Activated CD4-positive, alpha-beta memory T cell treated with anti-CD3 and anti-CD28 coated beads for 36 hours (primary cell): ENCODE measurements at regions not wholly inside any gene's neighbourhood (a gene's known extent, or its start where the extent isn't known, plus 50 kb on each side); places are given as distances from the start of the nearest gene placed in this dataset.
A peak's percentile ranks its signal among the peaks of the same experiment; 100 is the strongest.
"Not testable (repeated sequence)": the region's sequence is repeated elsewhere in the genome, so short reads cannot be mapped to it uniquely, and the experiment has no call there.

Experiments
- CTCF ChIA-PET: fragments of 350-600 bp; sonication (Branson Sonifier 250); formaldehyde crosslinking; loops from one replicate; lab custom pipeline; 2021; ENCODE audit warnings: antibody characterized with exemption, inconsistent platforms; lab: Charles Lee
- POLR2A ChIA-PET: fragments of 350-600 bp; sonication (Branson Sonifier 250); formaldehyde crosslinking; loops from one replicate; lab custom pipeline; 2021; ENCODE audit warnings: antibody characterized with exemption; lab: Charles Lee
- DNase-seq: peaks from one replicate; pipeline ENCODE4 v3.0.0-alpha.2; 2020
- H3K27ac Mint-ChIP-seq: one replicate; pipeline ENCODE4 v1.8.0; 2021; ENCODE audit warnings: mixed read lengths
- H3K27me3 Mint-ChIP-seq: one replicate; pipeline ENCODE4 v1.8.0; 2021; ENCODE audit warnings: mixed read lengths
- H3K36me3 Mint-ChIP-seq: one replicate; pipeline ENCODE4 v1.8.0; 2021; ENCODE audit warnings: mixed read lengths
- H3K4me1 Mint-ChIP-seq: one replicate; pipeline ENCODE4 v1.8.0; 2021; ENCODE audit warnings: low read depth, mixed read lengths
- H3K4me3 Mint-ChIP-seq: one replicate; pipeline ENCODE4 v1.8.0; 2021; ENCODE audit warnings: mild to moderate bottlenecking, mixed read lengths
- H3K9me3 Mint-ChIP-seq: one replicate; pipeline ENCODE4 v1.8.0; 2021; ENCODE audit warnings: mixed read lengths
- intact Hi-C: fragments of 100-400 bp; cut with micrococcal nuclease; formaldehyde crosslinking; loops from one replicate; pipeline ENCODE4 v1.15.1; 2023

GRCh38 chr5:176066262-176066945 is 98.3 kb upstream of the THOC3 start:
- H3K27ac Mint-ChIP-seq, H3K4me3 Mint-ChIP-seq, POLR2A ChIA-PET, H3K27me3 Mint-ChIP-seq, H3K36me3 Mint-ChIP-seq, intact Hi-C loops, DNase-seq, H3K9me3 Mint-ChIP-seq, CTCF ChIA-PET, H3K4me1 Mint-ChIP-seq: not testable (repeated sequence)

GRCh38 chr5:176067162-176067561 is 99.0 kb upstream of the THOC3 start:
- CTCF ChIA-PET, H3K27me3 Mint-ChIP-seq, intact Hi-C loops, H3K4me3 Mint-ChIP-seq, H3K36me3 Mint-ChIP-seq, H3K27ac Mint-ChIP-seq, H3K9me3 Mint-ChIP-seq, H3K4me1 Mint-ChIP-seq, POLR2A ChIA-PET: not testable (repeated sequence)
- peak; percentile 28 for DNase-seq

GRCh38 chr5:176067948-176068347 is 99.8 kb upstream of the THOC3 start:
- intact Hi-C loops, H3K4me3 Mint-ChIP-seq, H3K36me3 Mint-ChIP-seq: not testable (repeated sequence)

GRCh38 chr5:176073996-176074571 is 106.0 kb upstream of the THOC3 start:
- intact Hi-C loops, H3K9me3 Mint-ChIP-seq, CTCF ChIA-PET, H3K4me1 Mint-ChIP-seq, DNase-seq, H3K27me3 Mint-ChIP-seq, POLR2A ChIA-PET, H3K27ac Mint-ChIP-seq, H3K36me3 Mint-ChIP-seq, H3K4me3 Mint-ChIP-seq: not testable (repeated sequence)

More at GRCh38 chr5:176067948-176068347, 99.8 kb upstream of the THOC3 start:
- POLR2A ChIA-PET, CTCF ChIA-PET, H3K4me1 Mint-ChIP-seq, H3K9me3 Mint-ChIP-seq, H3K27ac Mint-ChIP-seq, H3K27me3 Mint-ChIP-seq: not testable (repeated sequence)
- peak; percentile 22 for DNase-seq

DNA sequence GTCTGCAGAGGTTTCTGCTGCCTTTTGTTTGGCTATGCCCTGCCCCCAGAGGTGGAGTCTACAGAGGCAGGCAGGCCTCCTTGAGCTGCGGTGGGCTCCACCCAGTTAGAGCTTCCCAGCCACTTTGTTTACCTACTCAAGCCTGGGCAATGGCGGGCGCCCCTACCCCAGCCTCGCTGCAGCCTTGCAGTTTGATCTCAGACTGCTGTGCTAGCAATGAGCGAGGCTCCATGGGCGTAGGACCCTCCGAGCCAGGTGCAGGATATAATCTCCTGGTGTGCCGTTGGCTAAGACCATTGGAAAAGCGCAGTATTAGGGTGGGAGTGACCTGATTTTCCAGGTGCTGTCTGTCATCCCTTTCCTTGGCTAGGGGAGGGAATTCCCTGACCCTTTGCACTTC is 115.6 kb upstream of the THOC3 start:
- H3K36me3 Mint-ChIP-seq, POLR2A ChIA-PET, DNase-seq, intact Hi-C loops, H3K4me1 Mint-ChIP-seq, H3K27ac Mint-ChIP-seq, H3K9me3 Mint-ChIP-seq, H3K4me3 Mint-ChIP-seq, H3K27me3 Mint-ChIP-seq, CTCF ChIA-PET: not testable (repeated sequence)

GRCh38 chr5:176103083-176103482 is 135.0 kb upstream of the THOC3 start:
- CTCF ChIA-PET, H3K4me3 Mint-ChIP-seq, H3K27me3 Mint-ChIP-seq, intact Hi-C loops, H3K9me3 Mint-ChIP-seq, POLR2A ChIA-PET, DNase-seq, H3K36me3 Mint-ChIP-seq, H3K4me1 Mint-ChIP-seq, H3K27ac Mint-ChIP-seq: not testable (repeated sequence)

DNA sequence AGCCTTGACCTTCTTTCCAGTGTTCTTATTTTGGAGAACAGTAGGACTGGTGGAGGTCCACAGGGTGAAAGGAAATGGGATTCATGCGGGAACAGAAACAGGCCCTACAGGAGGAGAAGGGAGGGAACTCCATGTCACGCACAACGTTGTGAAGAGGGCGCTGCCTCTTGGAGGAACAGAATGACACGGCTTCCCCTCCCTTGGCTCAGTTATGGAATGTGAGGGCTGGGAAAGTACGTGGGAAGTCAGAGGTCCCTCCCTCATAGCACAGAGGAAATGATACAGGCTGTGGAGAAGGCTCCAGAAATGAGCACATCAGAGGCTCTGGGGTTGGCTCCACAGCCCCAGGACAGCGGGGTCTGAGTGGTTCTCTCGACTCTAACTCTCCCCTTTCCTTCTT is 125.3 kb upstream of the SIMC1 start:
- H3K4me3 Mint-ChIP-seq, H3K4me1 Mint-ChIP-seq, H3K36me3 Mint-ChIP-seq, H3K27ac Mint-ChIP-seq, POLR2A ChIA-PET, H3K9me3 Mint-ChIP-seq, H3K27me3 Mint-ChIP-seq, DNase-seq, intact Hi-C loops, CTCF ChIA-PET: not testable (repeated sequence)

GRCh38 chr5:176113673-176114335 is 124.4 kb upstream of the SIMC1 start:
- DNase-seq, H3K4me1 Mint-ChIP-seq, POLR2A ChIA-PET, CTCF ChIA-PET, H3K36me3 Mint-ChIP-seq, H3K9me3 Mint-ChIP-seq, H3K27ac Mint-ChIP-seq, H3K4me3 Mint-ChIP-seq, intact Hi-C loops, H3K27me3 Mint-ChIP-seq: not testable (repeated sequence)

- H3K36me3 Mint-ChIP-seq, CTCF ChIA-PET, DNase-seq, POLR2A ChIA-PET, H3K9me3 Mint-ChIP-seq, H3K27ac Mint-ChIP-seq, H3K4me1 Mint-ChIP-seq, H3K27me3 Mint-ChIP-seq, intact Hi-C loops, H3K4me3 Mint-ChIP-seq: not testable (repeated sequence)
Measured at GRCh38 chr5:176114825-176115224, 123.4 kb upstream of the SIMC1 start.

DNA sequence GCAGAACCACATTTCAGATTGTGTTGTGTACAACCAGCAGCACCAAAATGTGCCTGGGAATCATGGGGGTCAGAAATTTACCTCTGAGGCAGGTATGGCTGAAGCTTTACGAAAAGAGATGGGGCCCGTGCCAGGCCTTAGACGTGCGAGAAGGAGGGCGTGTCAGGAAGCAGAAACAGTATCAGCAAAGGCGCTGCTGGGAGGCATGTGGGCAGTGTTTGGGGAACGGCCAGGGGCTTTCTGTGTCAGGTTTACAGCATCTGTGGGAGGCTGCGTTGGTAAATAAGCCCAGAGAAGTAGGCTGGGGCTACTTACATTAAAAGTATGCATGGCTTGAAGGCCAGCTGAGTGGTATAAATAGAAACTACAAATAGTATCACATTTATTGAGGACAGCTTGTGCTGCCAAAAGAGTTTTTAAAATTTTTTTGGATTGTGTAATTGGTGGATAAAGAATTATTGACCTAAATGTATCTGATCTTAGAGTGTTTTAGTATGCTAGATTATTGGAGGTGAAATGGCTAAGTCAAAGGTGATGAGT is 120.5 kb upstream of the SIMC1 start:
- H3K4me3 Mint-ChIP-seq, H3K27ac Mint-ChIP-seq, H3K4me1 Mint-ChIP-seq, H3K27me3 Mint-ChIP-seq, H3K36me3 Mint-ChIP-seq, POLR2A ChIA-PET, H3K9me3 Mint-ChIP-seq, DNase-seq, intact Hi-C loops, CTCF ChIA-PET: not testable (repeated sequence)

DNA sequence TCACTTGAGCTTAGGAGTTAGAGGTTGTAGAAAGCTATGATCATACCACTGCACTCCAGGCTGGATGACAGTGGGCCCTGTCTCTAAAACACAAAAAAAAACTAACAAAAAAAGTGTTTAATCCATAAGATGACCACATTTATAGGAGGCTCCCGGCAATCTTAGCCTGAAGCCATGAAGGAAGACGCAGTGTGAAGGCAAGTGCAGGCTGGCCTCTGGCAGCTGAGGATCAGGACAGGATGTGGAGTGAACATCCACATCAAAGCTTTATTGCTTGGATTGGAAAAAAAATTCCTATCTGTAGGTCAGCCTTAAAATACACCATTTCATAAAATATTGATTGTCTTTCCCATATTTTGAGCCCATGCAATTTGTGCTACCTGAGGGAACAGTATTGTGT is 115.9 kb upstream of the SIMC1 start:
- H3K4me3 Mint-ChIP-seq, POLR2A ChIA-PET, H3K36me3 Mint-ChIP-seq, H3K9me3 Mint-ChIP-seq, CTCF ChIA-PET, H3K27me3 Mint-ChIP-seq, DNase-seq, intact Hi-C loops, H3K27ac Mint-ChIP-seq, H3K4me1 Mint-ChIP-seq: not testable (repeated sequence)

GRCh38 chr5:176124120-176124519 is 114.1 kb upstream of the SIMC1 start:
- H3K27me3 Mint-ChIP-seq, CTCF ChIA-PET, intact Hi-C loops, H3K36me3 Mint-ChIP-seq, DNase-seq, H3K9me3 Mint-ChIP-seq, H3K4me1 Mint-ChIP-seq, H3K27ac Mint-ChIP-seq, H3K4me3 Mint-ChIP-seq, POLR2A ChIA-PET: not testable (repeated sequence)
